ENCODE measurements at regions not wholly inside any gene's neighbourhood (a gene's known extent, or its start where the extent isn't known, plus 50 kb on each side); places are given as distances from the start of the nearest gene placed in this dataset.

- TF ChIP-seq CTCF (IDR thresholded peaks at IDR 0.05), result no peak
- no peak for TF ChIP-seq EZH2 (IDR thresholded peaks at IDR 0.05; ENCODE audit: borderline replicate concordance, insufficient read depth, low read depth, low read length, poor library complexity, severe bottlenecking)
Observed at GRCh38 chr12:118778077-118778476, 203.3 kb upstream of the SRRM4 start.
